Stomach (tissue), 8 donors: ENCODE measurements at regions not wholly inside any gene's neighbourhood (a gene's known extent, or its start where the extent isn't known, plus 50 kb on each side); places are given as distances from the start of the nearest gene placed in this dataset.

ENCODE experiments used
- DNase-seq, 2 donors: peaks; one replicate each; pipeline versions ENCODE4 v3.0.0 to v3.0.0-alpha.2; 2013 to 2019
- H3K27ac ChIP-seq, 5 donors: fragments of 200-600 bp in 4 of 5; sonication (generic) in 4 of 5; one replicate each; pipeline ENCODE4 v1.5.1; 2013 to 2019; ENCODE audit warnings: mild to moderate bottlenecking in 1 of 5, moderate library complexity in 1 of 5
- H3K27me3 ChIP-seq, 3 donors: fragments of 200-600 bp; sonication (generic); one replicate each; pipeline ENCODE4 v1.5.1; 2017 to 2019; ENCODE audit warnings: mixed run types in 1 of 3
- H3K36me3 ChIP-seq, 4 donors: fragments of 200-600 bp; sonication (generic); 1 replicate in 3 of 4; 2 replicates in 1 of 4; pipeline ENCODE4 v1.5.1; 2016 to 2019
- H3K4me1 ChIP-seq, 4 donors: fragments of 200-600 bp; sonication (generic); one replicate each; pipeline ENCODE4 v1.5.1; 2016 to 2019
- H3K4me3 ChIP-seq, 4 donors: fragments of 200-600 bp; sonication (generic) in 3 of 4; one replicate each; pipeline ENCODE4 v1.5.1; 2016 to 2019; ENCODE audit warnings: mild to moderate bottlenecking in 1 of 4
- H3K9me3 ChIP-seq, 4 donors: fragments of 200-600 bp; sonication (generic); one replicate each; pipeline ENCODE4 v1.5.1; 2016 to 2019
- CTCF ChIP-seq, 7 experiments: fragments of 450-650 bp in 4 of 7; fragments of 200-600 bp in 3 of 7; sonication (generic) in 3 of 7; IDR thresholded peaks; one replicate each; pipeline ENCODE4 v1.5.1; 2016 to 2019; ENCODE audit warnings: antibody characterized with exemption in 7 of 7, control low read depth in 2 of 7, mild to moderate bottlenecking in 1 of 7
- EP300 ChIP-seq: sonication (generic); formaldehyde crosslinking; IDR thresholded peaks from one replicate; pipeline ENCODE4 v1.6.1; 2017; ENCODE audit warnings: antibody characterized with exemption
- POLR2A ChIP-seq, 4 donors: fragments of 450-650 bp; IDR thresholded peaks; one replicate each; pipeline ENCODE4 v1.6.1; 2016; ENCODE audit warnings: antibody characterized with exemption in 4 of 4, control low read depth in 2 of 4, mild to moderate bottlenecking in 1 of 4, moderate library complexity in 1 of 4
- POLR2AphosphoS5 ChIP-seq, 3 donors: sonication (generic); formaldehyde crosslinking; IDR thresholded peaks; one replicate each; pipeline ENCODE4 v1.6.1; 2016; ENCODE audit warnings: antibody characterized with exemption in 3 of 3
- WGBS, 5 donors: extraction: QIAGEN DNeasy Blood & Tissue Kit in 3 of 5; methylation state at CpG; one replicate each; pipeline versions ENCODE4 v1.1.5 to v1.1.7; 2013 to 2018; 5-methylcytosine and 5-hydroxymethylcytosine counted together
- intact Hi-C: fragments of 100-400 bp; cut with DNase I; formaldehyde crosslinking; loops from one replicate; pipeline ENCODE4 v1.15.1; 2023; ENCODE audit warnings: low total_unique reads
- donor health status: healthy with polysubstance abuse.
- donor health status: Bipolar disorder and iron deficiency.
- donor health status: healthy.

DNA sequence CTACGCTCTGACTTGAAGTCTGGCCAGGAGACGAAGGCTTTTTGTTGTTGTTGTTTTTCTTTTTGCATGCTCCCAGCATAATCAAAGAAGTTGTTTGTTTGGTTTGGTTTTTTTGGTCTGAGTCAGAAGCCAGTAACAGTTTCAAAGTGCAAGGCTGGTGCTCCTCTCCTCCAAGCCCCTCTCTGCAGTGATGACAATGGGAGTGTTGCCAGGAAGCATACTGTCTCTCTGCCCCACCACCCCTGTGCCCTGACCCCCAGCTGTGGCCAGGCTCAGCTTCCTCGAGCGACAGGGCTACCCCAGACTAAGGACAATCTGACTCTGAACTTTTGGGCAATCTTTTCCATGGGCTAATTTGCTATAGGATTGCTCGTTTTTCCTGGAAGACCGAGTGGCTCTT lies 173.8 kb upstream of the PITX1 start:
- peaks cover 5 to 53% (median 22%) of the 10 kb centered on the region in 4 donors for H3K4me1 ChIP-seq
- TF ChIP-seq EP300 = no peak
- no peak for TF ChIP-seq POLR2AphosphoS5 (IDR thresholded peaks at IDR 0.05)
- no peaks in the 10 kb centered on the region for H3K27me3 ChIP-seq
- no peak for DNase-seq
- whole genome bisulfite sequencing, 5 donors = 48 to 72% (median 58%) methylated on average over 6 of the region's 6 CpGs
- H3K36me3 ChIP-seq = no peaks in the 10 kb centered on the region
- peaks cover 0 to 9% (median 6%) of the 10 kb centered on the region in 4 donors for H3K9me3 ChIP-seq
- H3K4me3 ChIP-seq = no peak overlapping the region
- H3K27ac ChIP-seq = peak overlapping the region in 4 of 5 donors; percentile 62 to 84 (median 79)
- intact Hi-C loops = no loop called here

DNA sequence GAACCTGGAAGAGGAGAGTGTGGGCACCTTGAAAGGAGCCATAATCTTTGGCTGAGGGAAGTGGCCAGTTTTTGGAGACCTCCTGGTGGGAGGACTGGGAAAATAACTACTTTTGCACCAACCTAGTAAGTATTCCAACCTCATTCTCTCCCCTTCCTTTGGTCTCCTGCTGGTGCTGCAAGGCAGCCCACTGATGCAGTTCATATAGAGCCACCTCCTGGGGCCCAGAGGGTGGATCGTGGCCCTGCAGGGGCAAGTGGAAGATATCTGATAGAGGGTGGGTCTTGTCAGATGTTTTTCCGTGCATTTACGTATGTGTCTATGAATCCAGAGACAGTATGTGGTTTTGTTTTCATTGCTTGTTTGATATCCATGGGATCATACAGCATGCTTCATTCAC lies 172.8 kb upstream of the PITX1 start:
- WGBS, 5 donors = 83 to 100% (median 87%) methylated on average over 3 of the region's 3 CpGs
- intact Hi-C loops = no loop called here

DNA sequence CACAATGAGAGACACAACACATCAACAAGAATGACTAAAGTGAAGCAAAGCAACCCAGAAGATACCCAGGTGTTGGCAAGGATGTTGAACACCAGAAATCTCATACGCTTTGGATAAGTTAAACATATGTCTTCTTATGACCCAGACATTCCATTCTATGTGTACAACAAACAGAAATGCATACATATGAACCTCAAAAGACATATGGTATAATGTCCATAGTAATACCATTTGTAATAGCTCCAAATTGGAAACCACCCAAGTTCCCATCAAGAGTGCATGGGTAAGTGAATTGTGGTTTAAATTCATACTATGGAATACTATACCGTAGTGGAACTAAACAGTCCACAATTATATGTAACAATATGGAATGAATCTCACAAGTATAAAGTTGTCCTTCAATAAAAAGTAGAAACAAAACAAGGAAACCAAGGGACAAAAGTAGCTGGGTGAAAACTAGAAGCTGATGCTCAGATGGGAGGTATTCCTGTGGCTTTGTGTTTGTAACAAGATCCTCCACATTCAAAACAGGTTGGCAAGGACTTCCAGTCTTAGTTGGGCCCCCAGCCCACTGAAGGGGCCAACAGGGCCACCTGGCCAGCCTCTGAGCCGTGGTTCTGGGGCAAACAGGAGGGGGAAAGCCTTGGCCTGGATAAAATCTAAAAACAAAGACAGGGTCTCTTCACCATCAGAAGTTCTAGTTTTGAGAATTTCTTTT lies 171.8 kb upstream of the PITX1 start:
- TF ChIP-seq EP300 = no peak
- no peak for TF ChIP-seq POLR2A (IDR thresholded peaks at IDR 0.05)
- TF ChIP-seq CTCF (IDR thresholded peaks at IDR 0.05) = no peak
- no peak for TF ChIP-seq POLR2AphosphoS5 (IDR thresholded peaks at IDR 0.05)
- H3K27ac ChIP-seq = no peak overlapping the region
- H3K36me3 ChIP-seq = no peaks in the 10 kb centered on the region
- no peak overlapping the region for H3K4me3 ChIP-seq
- WGBS, 5 donors = 83 to 90% (median 85%) methylated on average over 3 of the region's 3 CpGs
- DNase-seq = no peak
- H3K4me1 ChIP-seq = peaks cover 5 to 35% (median 20%) of the 10 kb centered on the region in 4 donors
- no peaks in the 10 kb centered on the region for H3K27me3 ChIP-seq
- peaks cover 0 to 16% (median 12%) of the 10 kb centered on the region in 4 donors for H3K9me3 ChIP-seq
- intact Hi-C loops = no loop called here

More for the DNA sequence above, 172.8 kb upstream of the PITX1 start:
- Histone ChIP-seq H3K27ac (no peak overlapping the region), H3K27me3 (no peaks in the 10 kb centered on the region), H3K4me1 (peaks cover 5 to 46% (median 22%) of the 10 kb centered on the region in 4 donors), H3K4me3 (no peak overlapping the region), H3K36me3 (no peaks in the 10 kb centered on the region), H3K9me3 (peaks cover 0 to 16% (median 12%) of the 10 kb centered on the region in 4 donors)
- TF ChIP-seq POLR2AphosphoS5 (IDR thresholded peaks at IDR 0.05) (no peak), CTCF (IDR thresholded peaks at IDR 0.05) (no peak), POLR2A (IDR thresholded peaks at IDR 0.05) (no peak), EP300 (no peak)
- no peak for DNase-seq

GRCh38 chr5:135204151-135204600 lies 170.1 kb upstream of the PITX1 start:
- intact Hi-C loops = no loop called here
- Histone ChIP-seq H3K4me3 (no peak overlapping the region), H3K9me3 (peaks cover 0 to 16% (median 12%) of the 10 kb centered on the region in 4 donors), H3K4me1 (peaks cover 0 to 21% (median 12%) of the 10 kb centered on the region in 4 donors), H3K27me3 (no peaks in the 10 kb centered on the region), H3K36me3 (no peaks in the 10 kb centered on the region), H3K27ac (no peak overlapping the region)
- 43 to 74% (median 51%) methylated on average over 1 of the region's 1 CpG for WGBS, 5 donors
- TF ChIP-seq POLR2A (IDR thresholded peaks at IDR 0.05) (no peak), POLR2AphosphoS5 (IDR thresholded peaks at IDR 0.05) (no peak), CTCF (IDR thresholded peaks at IDR 0.05) (peak in 2 of 7 experiments; percentile 27 to 48), EP300 (no peak)
- no peak for DNase-seq

DNA sequence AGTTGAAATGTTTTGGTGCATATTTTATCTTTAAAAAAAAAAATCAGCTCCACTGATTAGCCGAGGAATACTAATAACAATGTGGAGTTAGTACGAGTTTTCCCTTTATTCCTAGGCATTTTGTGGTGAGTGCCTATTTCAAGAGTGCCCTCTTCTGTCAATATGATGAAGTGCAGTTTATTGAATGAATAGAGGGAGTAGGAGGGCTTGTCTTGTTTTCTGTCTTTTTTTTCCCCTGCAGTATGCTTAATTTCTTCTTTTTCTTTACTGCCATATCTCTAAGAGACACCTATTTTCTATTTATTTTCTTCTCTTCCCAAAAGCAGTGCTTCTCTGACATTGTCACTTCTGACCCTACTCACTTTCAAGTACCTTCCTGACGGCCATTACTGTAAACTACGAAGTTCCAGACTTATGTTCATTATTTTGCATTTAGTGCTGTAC lies 169.6 kb upstream of the PITX1 start:
- Histone ChIP-seq H3K4me1 (peaks cover 0 to 15% (median 7%) of the 10 kb centered on the region in 4 donors), H3K4me3 (no peak overlapping the region), H3K27ac (no peak overlapping the region), H3K36me3 (no peaks in the 10 kb centered on the region), H3K9me3 (peaks cover 0 to 16% (median 12%) of the 10 kb centered on the region in 4 donors), H3K27me3 (no peaks in the 10 kb centered on the region)
- intact Hi-C loops = no loop called here
- WGBS, 5 donors = 68 to 84% (median 72%) methylated on average over 4 of the region's 4 CpGs
- TF ChIP-seq POLR2AphosphoS5 (IDR thresholded peaks at IDR 0.05) (no peak), EP300 (no peak), CTCF (IDR thresholded peaks at IDR 0.05) (peak in 1 of 7 experiments; percentile 20), POLR2A (IDR thresholded peaks at IDR 0.05) (no peak)
- no peak for DNase-seq
